ENCODE measurements at regions not wholly inside any gene's neighbourhood (a gene's known extent, or its start where the extent isn't known, plus 50 kb on each side); places are given as distances from the start of the nearest gene placed in this dataset.
"Not testable (repeated sequence)": the region's sequence is repeated elsewhere in the genome, so short reads cannot be mapped to it uniquely, and the experiment has no call there.

GRCh38 chr9:85474896-85475295 lies 266.9 kb downstream of the AGTPBP1 start:
- TF ChIP-seq CTCF, POLR2A (IDR thresholded peaks at IDR 0.05): not testable (repeated sequence)
